HS-5 (cell line): ENCODE measurements at regions not wholly inside any gene's neighbourhood (a gene's known extent, or its start where the extent isn't known, plus 50 kb on each side); places are given as distances from the start of the nearest gene placed in this dataset.
"Not testable (repeated sequence)": the region's sequence is repeated elsewhere in the genome, so short reads cannot be mapped to it uniquely, and the experiment has no call there.

Experiments used
- DNase-seq: peaks from one replicate; pipeline ENCODE4 v3.0.0-alpha.2; 2012; ENCODE audit warnings: low read depth

DNA sequence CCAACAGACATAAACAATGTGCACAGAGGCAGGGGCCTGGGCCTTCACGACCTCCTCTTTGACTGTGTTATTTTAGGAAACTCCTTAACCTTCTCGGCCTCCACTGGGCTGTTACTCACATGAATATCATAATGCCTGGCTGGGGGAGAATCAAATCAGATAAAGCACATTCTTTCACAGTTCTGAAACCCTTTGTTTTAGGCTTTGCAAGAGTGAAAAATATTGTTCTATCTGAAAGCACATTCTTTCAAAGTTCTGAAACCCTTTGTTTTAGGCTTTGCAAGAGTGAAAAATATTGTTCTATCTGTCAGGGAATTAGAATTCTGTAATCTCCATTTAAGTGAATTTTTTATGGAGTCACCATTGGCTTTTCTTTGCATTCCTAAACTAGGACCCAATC lies 50.7 kb upstream of the SYNDIG1 start:
- DNase-seq: no peak

- no peak for DNase-seq
Measured at GRCh38 chr20:24417485-24417884, 51.9 kb upstream of the SYNDIG1 start.

DNA sequence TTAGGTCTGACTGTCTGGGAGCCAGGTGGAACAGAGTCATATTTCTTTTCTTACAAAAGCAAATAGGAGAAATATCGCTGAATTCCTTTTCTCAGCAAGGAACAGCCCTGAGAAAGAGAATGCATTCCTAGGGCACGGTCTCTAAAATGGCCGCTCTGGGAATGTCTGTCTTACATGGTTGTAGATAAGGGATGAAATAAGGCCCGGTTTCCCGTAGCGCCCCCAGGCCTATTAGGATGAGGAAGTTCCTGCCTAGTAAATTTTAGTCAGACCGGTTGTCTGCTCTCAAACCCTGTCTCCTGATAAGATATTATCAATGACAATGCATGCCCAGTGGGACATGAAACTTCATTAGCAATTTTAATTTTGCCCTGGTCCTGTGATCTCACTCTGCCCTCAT lies 54.0 kb upstream of the SYNDIG1 start:
- DNase-seq: not testable (repeated sequence)

DNA sequence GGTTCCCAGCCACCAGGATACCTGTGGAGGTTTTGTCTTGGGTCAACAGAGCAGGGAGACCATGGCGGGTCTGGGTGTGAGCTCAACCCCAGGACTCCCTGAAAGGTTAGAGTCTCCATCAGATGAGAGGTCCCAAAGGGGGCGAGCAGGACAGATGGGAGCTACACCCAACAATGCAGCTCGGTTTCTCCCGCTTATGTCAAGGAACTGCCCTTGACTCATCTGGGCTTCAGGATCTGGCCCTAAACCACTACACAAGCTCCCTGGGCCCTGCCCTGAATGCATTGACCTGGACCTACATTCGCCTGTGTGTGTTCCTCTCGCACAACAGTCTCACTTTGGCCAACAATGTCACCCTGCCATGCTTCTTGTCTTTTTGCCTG lies 57.6 kb upstream of the SYNDIG1 start:
- DNase-seq: no peak

GRCh38 chr20:24411003-24411833 lies 58.2 kb upstream of the SYNDIG1 start:
- no peak for DNase-seq

- no peak for DNase-seq
Measured at GRCh38 chr20:24407151-24407550, 62.3 kb upstream of the SYNDIG1 start.

DNA sequence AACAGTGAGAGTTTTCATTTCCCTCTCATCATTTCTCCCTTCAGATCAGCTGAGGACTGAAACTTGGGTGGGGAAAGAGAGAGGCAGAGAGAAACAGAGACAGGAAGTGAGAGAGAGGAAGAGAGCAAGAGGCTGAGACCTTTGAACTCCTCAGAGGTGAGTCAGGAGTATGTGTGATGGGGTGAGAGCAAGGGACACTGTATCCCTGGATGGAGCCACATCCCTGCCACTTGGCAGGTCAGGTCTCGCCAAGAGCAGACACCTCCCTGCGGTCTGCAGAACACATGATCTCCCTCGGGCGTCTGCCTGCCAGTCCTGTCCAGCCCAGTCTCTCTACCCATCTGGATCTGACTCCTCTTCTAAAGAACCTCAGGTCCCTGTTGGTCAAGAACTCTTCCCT lies 62.7 kb upstream of the SYNDIG1 start:
- no peak for DNase-seq

- DNase-seq: no peak
Measured at GRCh38 chr20:24406251-24406650, 63.2 kb upstream of the SYNDIG1 start.

DNA sequence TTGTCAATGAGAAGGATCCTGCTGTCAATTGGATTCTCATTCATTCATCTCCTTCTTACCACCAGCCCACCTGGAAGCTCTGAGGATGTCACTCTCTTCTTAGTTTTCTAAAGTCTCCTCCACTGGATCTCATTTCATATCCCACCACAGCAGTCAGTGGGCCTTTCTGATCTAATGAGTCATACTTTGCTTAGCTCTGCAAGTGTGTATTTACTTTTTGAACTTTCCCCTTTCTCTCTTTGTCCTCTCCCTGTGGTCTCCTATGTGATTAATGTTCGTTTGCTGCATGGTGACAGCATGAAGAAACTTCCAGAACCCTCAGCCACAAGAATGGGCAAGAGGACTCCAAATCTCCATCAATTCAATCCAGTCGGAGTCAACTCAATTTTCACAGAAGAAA lies 63.6 kb upstream of the SYNDIG1 start:
- DNase-seq: no peak

DNA sequence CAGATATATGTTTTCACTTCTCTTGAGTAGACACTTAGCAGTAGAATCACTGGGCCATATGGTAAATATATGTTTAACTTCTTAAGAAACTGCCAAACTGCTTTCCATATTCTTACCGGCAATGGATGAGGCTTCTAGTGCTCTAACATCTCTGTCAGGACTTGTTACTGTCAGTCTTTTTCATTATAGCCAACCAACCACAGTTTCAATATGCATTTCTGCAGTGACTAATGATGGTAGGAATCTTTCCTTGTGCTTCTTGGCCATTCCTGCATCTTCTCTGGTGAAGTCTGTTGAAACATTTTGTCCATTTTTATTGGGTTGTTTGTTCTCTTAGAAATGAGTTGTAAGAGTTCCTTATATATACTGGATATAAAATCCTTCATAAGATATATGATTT lies 66.0 kb upstream of the SYNDIG1 start:
- no peak for DNase-seq

GRCh38 chr20:24402188-24402587 lies 67.2 kb upstream of the SYNDIG1 start:
- DNase-seq: no peak

GRCh38 chr20:24395151-24395550 lies 74.3 kb upstream of the SYNDIG1 start:
- DNase-seq: no peak

- DNase-seq: no peak
Measured at GRCh38 chr20:24393903-24394302, 75.5 kb upstream of the SYNDIG1 start.

DNA sequence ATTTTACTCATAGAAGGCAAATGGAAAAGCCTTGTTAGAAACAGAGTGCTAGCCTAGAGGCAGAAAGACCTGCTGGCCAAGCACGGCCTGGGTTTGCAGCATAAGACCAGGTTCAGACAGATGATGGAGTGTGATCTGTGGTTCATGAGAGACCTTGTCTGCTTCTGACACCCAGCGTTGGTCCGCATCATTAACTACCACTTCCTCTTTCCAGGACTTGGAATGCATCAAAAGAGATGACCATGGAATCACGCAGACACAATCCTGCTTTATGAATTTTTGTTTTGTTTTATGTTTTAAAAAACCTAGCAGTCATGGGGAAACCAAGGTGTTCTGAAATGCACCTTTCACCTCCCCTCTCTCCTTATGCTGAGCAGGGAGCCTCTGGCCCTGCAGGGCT lies 76.8 kb upstream of the SYNDIG1 start:
- no peak for DNase-seq

GRCh38 chr20:24389686-24390085 lies 79.7 kb upstream of the SYNDIG1 start:
- DNase-seq: no peak

DNA sequence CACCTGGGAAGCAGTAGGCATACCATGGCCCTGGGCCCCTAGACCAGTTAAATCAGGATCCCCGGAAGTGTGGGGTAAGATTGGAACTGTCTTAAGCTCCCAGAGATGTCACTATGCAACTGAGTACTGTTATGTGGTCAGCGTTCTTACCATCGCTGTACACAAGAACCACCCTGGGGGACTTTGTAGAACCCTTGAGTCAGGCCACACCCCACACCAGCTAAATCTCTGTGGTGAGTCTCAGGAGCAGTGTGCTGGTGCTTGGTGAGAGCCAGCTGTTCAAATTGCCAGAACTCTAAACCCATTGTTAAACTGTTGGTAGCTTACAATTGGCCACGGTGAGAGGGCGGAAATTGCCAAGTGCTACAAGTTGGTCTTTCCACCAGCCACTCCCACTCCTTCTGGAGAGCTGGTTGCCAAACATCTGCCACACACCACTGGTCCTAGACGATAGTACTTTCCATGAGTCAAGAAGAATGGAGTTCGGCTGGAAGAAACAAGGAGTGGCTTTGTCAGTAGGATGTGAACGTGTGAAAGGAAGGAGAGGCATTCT lies 80.5 kb upstream of the SYNDIG1 start:
- no peak for DNase-seq

DNA sequence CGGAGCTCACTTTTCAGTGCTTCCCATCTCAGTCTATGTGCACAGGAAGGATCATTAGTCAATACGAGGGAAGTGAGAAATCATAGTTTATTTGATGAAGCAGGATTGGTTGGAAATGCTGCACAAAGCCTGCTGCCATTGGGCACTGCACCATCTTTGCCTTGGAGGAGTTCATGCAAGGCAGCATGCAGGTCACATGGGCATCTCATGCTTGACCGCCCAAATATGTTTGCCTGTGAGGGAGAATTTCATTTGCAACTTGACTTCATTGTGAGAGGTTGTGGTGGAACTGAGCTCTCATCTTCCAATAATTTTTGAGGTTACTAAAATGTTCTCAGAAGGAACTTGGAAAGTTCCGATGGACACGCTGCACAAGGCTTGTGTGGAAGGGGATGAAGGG lies 83.9 kb upstream of the SYNDIG1 start:
- DNase-seq: no peak

DNA sequence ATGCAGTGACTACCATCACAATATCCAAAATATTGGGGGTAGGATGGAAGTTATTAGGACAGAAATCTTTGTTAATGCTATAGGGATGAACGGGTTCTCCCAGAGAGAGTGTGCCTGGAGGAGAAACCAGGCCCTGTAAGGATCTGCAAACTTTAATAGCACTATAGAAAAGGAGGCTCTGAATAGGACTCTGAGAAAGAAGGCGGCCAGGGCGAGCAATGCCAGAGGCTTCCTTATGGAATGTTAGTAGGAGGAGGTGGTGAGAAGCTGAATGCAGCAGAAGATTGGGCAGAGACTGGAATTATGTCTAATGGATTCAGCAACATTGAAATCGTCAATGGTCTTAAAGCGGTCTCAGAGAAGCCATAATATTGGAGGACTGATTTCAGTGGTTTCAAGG lies 84.6 kb upstream of the SYNDIG1 start:
- DNase-seq: no peak

- no peak for DNase-seq
Measured at GRCh38 chr20:24382743-24383142, 86.7 kb upstream of the SYNDIG1 start.

DNA sequence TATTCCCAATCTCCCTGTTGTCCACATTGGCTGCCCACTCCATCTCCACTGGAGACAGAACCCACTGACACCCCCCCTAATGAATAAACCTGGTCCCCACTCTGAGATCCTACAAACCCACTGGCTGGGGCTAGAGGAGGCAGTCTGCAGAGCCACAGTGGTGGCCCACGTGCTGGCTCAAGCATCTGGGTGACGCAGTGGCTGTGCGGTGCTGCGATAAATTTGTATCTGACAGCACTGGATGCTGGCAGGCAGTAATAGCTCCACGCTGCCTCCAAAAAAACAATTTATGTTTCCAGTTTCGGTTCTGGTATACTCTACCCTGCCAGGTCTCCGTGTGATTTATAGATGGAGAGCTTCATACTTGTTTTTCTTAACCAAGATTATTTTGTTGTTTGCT lies 87.1 kb upstream of the SYNDIG1 start:
- no peak for DNase-seq

- no peak for DNase-seq
Measured at GRCh38 chr20:24381886-24382285, 87.5 kb upstream of the SYNDIG1 start.

DNA sequence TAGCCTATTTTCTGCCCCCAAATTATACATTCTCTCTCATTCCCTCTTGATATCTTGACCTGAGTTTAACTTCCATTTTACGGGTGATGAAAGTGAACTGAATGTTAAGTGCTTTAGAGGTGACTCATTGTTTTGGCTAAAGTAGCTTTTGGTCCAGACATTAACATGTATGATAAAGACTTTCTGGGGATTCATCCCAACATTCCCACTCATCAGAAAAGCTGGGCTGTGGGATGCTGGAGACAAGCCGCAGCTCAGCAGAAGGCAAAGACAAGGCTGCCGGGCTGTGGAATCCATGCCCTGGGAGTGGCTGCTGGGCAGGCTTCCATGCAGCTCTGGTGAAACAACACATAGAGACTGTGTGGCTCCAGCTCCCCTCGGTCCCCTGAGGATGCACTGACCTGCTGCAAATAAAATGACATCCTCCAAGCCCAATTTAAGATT lies 89.9 kb upstream of the SYNDIG1 start:
- peak; percentile 20 for DNase-seq

DNA sequence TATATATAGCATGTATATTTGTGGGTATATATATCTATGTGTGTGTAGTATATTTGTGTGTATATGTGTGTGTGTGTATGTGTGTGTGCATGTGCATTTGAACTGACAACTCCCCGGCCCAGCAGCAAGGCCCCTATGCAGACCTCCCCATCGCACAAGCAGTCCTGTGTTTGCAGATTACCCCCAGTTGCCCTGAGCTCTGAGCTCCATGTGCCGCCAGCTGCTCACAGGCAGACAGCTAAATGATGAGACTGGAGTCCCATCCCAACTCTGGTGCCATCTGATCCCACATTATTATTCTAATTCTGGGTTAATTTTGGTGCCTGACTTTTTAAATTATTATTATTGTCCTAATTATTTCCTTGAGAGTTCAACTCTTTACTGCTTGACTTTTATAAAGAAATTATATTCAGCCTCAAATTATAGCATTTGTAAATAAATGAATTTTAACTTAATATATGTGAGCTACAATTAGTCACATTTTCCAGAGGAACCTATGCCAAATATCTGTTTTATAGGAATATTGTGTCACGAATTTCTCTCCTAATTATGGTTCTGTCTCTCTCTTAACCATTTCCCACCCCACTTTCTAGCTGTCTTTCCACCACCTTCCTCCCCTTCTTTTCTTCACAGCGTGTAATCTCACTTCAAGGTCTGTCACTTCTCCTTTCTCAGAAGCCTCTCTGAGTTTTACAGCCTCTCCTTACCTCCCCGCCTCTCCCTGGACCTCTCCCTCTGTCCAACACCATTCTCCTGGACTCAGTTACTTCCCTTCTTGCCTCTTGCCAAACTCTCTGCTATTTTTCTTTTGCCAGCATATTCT lies 90.6 kb upstream of the SYNDIG1 start:
- DNase-seq: no peak
